Neutrophil (primary cell): ENCODE measurements at regions not wholly inside any gene's neighbourhood (a gene's known extent, or its start where the extent isn't known, plus 50 kb on each side); places are given as distances from the start of the nearest gene placed in this dataset.

Experiments
- H3K27ac ChIP-seq: fragments of 200-600 bp; sonication (generic); 2 replicates; pipeline ENCODE4 v1.5.1; 2016; ENCODE audit warnings: mild to moderate bottlenecking, moderate library complexity
- H3K27me3 ChIP-seq: fragments of 200-600 bp; sonication (generic); 2 replicates; pipeline ENCODE4 v1.6.0; 2016; ENCODE audit warnings: mild to moderate bottlenecking
- H3K36me3 ChIP-seq: fragments of 200-600 bp; sonication (generic); 2 replicates; pipeline ENCODE4 v1.5.1; 2017
- H3K4me1 ChIP-seq, 2 experiments: fragments of 200-600 bp in 1 of 2; sonication (generic) in 1 of 2; 1 replicate in 1 of 2; 2 replicates in 1 of 2; pipeline versions ENCODE4 v1.5.1 to v1.6.1; 2013 to 2016; ENCODE audit warnings: low read depth in 1 of 2, low read length in 1 of 2, mild to moderate bottlenecking in 1 of 2, moderate library complexity in 1 of 2; ENCODE audit not compliant: control insufficient read depth in 1 of 2, insufficient read depth in 1 of 2
- H3K4me3 ChIP-seq, 2 experiments: fragments of 200-600 bp in 1 of 2; sonication (generic) in 1 of 2; 1 replicate in 1 of 2; 2 replicates in 1 of 2; pipeline ENCODE4 v1.5.1; 2013 to 2016; ENCODE audit warnings: low read depth in 1 of 2, low read length in 1 of 2, mild to moderate bottlenecking in 1 of 2, moderate library complexity in 1 of 2
- H3K9me3 ChIP-seq: fragments of 200-600 bp; sonication (generic); 2 replicates; pipeline ENCODE4 v1.5.1; 2016
- CTCF ChIP-seq: fragments of 200-600 bp; sonication (generic); IDR thresholded peaks from 2 replicates; pipeline ENCODE4 v1.5.1; 2016; ENCODE audit warnings: antibody characterized with exemption

GRCh38 chr18:41418598-41418997, 536.4 kb upstream of the PIK3C3 start:
- Histone ChIP-seq H3K4me3 (no peak overlapping the region), H3K36me3 (no peaks in the 10 kb centered on the region), H3K27me3 (no peaks in the 10 kb centered on the region), H3K4me1 (no peaks in the 10 kb centered on the region), H3K27ac (no peak overlapping the region), H3K9me3 (no peaks in the 10 kb centered on the region)
- TF ChIP-seq CTCF, result no peak

GRCh38 chr18:41416044-41416443, 539.0 kb upstream of the PIK3C3 start:
- no peaks in the 10 kb centered on the region for H3K36me3 ChIP-seq
- no peak overlapping the region for H3K4me3 ChIP-seq
- no peak for TF ChIP-seq CTCF
- no peaks in the 10 kb centered on the region for H3K27me3 ChIP-seq
- no peaks in the 10 kb centered on the region for H3K4me1 ChIP-seq
- no peaks in the 10 kb centered on the region for H3K9me3 ChIP-seq
- H3K27ac ChIP-seq, result no peak overlapping the region

GRCh38 chr18:41410006-41410405, 545.0 kb upstream of the PIK3C3 start:
- Histone ChIP-seq H3K4me1 (no peaks in the 10 kb centered on the region), H3K27ac (no peak overlapping the region), H3K27me3 (no peaks in the 10 kb centered on the region), H3K4me3 (no peak overlapping the region), H3K9me3 (no peaks in the 10 kb centered on the region), H3K36me3 (no peaks in the 10 kb centered on the region)
- TF ChIP-seq CTCF, result no peak

- Histone ChIP-seq H3K9me3 (no peaks in the 10 kb centered on the region), H3K4me1 (no peaks in the 10 kb centered on the region), H3K27ac (no peak overlapping the region), H3K27me3 (no peaks in the 10 kb centered on the region), H3K36me3 (no peaks in the 10 kb centered on the region), H3K4me3 (no peak overlapping the region)
- TF ChIP-seq CTCF, result no peak
Observed at GRCh38 chr18:41406834-41407233, 548.2 kb upstream of the PIK3C3 start.

- Histone ChIP-seq H3K27ac (no peak overlapping the region), H3K36me3 (no peaks in the 10 kb centered on the region), H3K4me3 (no peak overlapping the region), H3K27me3 (no peaks in the 10 kb centered on the region), H3K9me3 (no peaks in the 10 kb centered on the region), H3K4me1 (no peaks in the 10 kb centered on the region)
- no peak for TF ChIP-seq CTCF
Observed at GRCh38 chr18:41396861-41397260, 558.2 kb upstream of the PIK3C3 start.

GRCh38 chr18:41396211-41396610, 558.8 kb upstream of the PIK3C3 start:
- Histone ChIP-seq H3K36me3 (no peaks in the 10 kb centered on the region), H3K27ac (no peak overlapping the region), H3K4me3 (no peak overlapping the region), H3K27me3 (peaks cover 6% of the 10 kb centered on the region), H3K4me1 (no peaks in the 10 kb centered on the region), H3K9me3 (no peaks in the 10 kb centered on the region)
- no peak for TF ChIP-seq CTCF
